NCI-H345 (cell line): ENCODE measurements at regions not wholly inside any gene's neighbourhood (a gene's known extent, or its start where the extent isn't known, plus 50 kb on each side); places are given as distances from the start of the nearest gene placed in this dataset.
A peak's percentile ranks its signal among the peaks of the same experiment; 100 is the strongest.

Experiments used
- DNase-seq: peaks from one replicate; lab custom pipeline; 2025; lab: John Stamatoyannopoulos, UW

DNA sequence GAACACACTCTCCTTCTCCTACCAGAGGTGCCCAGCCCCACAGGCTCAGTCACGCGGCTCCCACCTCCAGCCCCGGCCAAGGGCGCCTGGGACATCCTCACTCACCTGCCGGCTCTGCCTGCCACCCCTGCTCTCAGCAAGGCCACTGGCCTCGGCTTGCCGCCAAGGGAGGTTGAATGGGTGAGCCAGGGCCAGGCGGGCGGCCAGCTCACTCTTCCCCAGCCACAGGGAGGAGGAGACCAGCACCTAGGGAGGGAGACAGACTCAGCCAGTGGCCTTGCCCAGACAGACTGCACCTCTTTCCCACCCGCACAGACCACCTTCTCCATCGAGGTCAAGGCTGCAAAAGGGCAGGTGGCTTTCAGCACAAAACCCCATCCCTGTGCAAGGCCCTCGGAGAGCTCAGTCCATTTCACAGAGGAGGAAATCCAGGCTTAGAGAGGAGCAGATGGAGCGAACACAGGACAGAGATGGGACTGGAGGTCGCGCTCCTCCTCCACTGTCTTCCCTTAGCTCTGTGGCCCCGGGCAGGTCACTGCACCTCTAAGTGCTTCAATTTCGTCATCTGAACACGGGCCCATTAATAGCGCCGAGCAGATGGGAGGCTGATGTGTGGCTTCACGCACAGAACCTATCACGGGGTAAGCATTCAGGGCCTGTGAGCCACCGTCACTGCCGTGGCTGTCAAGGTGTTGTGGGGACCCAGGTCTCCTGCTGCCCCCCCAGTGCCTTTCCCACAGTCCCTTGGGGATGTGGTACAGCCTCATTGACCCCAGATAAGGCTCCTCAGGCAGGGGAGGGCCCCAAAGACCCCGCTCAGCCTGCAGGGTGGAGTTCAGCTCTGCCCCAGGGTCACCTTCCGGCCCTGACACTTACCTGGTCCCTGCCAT lies 56.1 kb downstream of the RMI2 start:
- DNase-seq: no peak

DNA sequence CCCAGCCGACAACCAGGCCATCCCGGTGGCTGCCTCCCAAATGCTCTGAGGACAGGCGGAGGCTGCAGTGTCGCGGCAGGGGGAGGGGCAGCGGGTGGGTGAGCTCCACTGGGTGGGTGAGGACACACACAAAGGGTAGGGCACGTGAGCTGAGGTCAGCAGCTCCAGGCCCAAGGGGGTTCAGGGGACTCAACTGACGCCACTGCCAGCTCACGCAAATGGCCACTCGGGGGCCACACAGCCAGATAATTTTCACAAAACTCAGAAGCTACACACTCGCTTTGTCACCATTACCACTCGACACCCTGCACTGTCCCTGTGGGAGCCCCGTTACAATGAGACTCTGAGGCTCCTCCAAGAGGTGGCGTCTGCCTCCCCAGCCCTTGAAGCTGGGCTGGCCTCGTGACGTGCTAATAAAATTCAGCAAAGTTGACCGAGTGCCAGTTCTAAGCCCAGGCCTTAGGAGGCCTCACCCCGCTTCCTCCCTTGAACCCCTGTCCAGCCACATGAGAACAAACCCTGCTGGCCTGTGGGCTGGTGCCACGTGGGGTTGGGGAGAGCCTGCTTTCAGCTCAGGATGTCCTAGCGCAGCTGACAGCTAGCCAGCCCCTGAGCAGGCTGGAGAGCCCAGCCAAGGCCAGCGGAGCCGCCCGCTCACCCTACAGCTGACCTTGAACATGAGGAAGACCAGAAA lies 56.9 kb downstream of the RMI2 start:
- DNase-seq: no peak

DNA sequence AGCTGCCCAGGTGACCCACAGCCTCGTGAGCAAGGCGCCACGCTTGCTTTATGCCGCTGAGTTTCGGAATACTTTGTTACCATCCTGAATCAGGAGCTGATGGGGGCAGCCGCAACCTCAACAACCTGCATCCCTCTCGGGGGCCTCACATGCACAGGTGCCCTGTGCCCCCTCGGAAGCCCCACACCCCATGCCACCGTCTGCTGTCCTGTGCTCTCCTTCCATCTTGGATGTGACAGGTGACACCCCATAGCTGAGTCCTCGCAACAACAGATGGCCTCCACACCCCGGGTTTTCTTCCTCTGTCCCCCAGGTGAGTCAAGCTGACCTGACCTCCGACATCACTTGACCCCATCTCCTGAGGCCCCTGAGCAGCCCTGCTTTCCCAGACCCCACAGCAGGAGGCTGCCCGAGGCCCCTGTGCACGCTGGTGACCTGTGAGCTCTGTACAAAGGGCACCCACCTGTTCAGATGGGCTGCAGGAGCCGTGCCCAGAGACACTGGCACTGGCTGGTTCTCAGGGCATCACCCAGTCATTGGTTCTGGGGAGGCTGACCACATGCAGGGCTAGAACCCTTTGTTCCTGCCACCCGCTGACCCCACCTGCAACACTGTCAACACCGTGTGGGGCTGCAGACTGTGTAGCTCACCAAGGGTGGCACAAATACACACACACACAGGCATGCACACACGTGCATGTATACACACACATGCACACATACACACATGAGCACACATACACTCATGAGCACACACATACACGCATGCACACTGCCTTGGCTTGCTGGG lies 57.7 kb downstream of the RMI2 start:
- DNase-seq: no peak

DNA sequence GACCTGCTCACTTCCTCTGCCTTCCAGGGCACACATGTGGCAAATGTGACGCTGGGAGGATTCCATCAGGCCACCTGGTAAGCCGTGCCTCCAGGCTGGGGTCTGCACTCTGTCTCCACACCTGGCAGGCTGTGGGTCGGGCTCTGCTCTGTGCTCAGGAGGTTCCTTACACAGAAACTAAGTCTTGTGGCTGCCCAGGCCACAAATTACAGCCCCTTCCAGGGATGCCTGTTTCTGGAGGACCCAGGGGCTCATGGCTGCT lies 58.2 kb downstream of the RMI2 start:
- no peak for DNase-seq

DNA sequence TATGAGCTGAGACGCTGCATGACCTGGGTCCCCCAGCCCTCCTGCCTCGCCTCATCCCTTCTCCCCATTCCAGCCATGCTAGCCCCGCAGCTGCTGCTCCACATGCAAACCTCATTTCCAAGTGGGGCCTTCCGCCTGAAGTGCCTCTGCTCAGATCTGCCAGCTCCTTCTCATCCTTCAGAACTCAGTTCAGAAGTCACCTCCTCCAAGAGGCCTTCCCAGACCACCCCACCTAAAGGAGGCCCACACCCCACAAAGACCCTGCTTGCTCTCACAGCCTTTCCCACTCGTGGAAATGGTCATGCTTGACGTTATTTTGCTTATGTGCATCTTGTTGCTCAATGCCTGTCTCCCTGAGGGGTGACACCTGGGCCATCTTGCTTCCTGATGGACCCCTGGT lies 58.7 kb downstream of the RMI2 start:
- no peak for DNase-seq

- no peak for DNase-seq
These were observed 59.3 kb downstream of the RMI2 start for GRCh38 chr16:11404603-11405002.

GRCh38 chr16:11405331-11406176 lies 60.3 kb downstream of the RMI2 start:
- DNase-seq: peak; percentile 5

- no peak for DNase-seq
These were observed 60.9 kb downstream of the RMI2 start for GRCh38 chr16:11406177-11406560.

- DNase-seq: peak; percentile 61
These were observed 62.1 kb downstream of the RMI2 start for GRCh38 chr16:11407047-11407982.

DNA sequence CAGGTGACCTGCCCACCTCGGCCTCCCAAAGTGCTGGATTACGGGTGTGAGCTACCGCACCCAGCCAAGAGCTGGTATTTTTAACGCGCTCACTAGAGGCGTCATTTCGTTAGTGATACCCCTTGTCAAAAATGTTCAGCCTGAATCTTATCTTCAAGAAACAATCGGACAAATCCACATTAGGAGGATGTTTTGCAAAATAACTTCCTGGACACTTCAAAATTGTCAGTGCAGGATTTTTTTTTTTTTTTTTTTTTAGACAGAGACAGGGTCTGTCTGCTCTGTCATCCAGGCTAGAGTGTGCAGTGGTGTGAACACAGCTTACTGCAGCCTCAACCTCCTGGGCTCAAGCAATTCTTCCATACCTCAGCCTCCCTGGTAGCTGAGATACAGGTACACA lies 63.0 kb downstream of the RMI2 start:
- DNase-seq: no peak

DNA sequence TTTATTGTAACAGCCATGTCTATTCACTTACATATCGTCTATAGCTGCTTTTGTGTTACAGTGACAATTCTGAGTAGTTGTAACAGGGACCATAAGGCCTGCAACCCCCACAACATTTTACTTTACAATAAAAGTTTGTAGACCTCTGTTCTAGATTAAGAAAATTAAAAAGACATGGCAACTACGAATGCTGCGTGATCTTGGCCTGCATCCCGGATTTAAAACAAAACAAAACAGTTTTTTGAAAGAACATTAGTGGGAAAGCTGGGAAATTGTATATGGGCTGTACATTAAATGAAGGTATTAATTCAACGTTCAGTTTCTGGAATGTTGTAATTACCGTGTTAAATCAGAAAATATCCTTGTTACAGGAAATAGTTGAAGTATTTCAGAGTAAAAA lies 64.1 kb downstream of the RMI2 start:
- no peak for DNase-seq

GRCh38 chr16:11410376-11411058 lies 65.3 kb downstream of the RMI2 start:
- peak; percentile 24 for DNase-seq

DNA sequence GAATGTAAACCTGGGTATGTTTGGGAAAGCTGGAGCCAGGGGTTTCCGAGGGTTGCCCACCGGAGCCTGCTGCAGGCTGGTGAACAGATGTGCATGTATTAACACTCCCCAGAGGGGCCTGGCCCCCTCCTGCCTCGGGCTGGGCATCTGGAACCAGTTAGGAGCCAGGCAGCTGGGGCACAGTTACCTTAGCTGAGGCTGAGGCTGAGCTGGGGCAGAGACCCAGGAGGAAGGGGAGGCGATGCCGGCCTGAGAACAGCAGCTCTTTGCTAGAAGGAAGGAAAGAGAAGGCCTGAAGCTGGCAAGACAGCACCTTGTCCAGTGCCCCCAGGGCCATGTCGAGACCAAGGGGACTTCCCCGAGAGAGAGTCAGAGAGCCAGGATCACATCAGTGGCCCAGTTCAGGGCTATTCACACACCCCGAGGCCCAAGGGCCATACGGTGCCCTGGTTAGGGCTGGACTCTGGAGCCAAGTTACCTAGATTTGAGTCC lies 65.8 kb downstream of the RMI2 start:
- no peak for DNase-seq

DNA sequence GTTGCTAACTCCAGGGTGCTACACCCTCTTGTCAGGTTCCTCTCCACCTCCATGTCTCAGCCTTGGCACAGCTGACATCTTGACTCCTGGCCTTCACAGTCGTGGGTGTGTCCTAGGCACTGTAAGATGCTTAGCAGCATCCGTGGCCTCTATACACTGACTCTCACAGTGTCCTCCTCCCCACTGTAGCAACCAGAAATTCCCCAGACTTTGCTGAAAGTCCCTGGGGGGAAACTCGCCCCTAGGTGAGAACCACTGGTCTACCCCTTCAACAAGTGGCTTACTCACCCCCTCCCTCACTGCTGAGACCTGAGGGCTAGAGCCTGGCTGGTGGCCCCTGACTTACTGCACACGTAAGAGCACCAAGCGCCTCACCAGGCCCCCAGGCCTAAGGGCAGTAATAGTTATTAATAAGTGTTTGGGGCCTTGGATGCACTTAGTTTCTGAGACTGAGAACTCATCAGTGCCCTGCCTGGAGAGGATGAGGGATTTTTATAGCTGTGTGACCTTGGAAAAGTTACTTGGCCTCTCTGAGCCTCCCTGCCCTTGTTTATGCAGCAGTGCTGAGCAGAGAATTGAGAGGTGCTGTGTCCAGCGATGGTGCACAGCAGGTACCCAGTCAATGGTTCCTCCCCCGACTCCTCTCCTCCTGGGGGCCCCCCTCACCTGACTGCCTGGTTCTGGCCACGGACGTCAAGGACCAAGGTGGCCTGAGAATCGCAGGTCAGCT lies 67.1 kb downstream of the RMI2 start:
- DNase-seq: no peak

- no peak for DNase-seq
These were observed 68.0 kb downstream of the RMI2 start for GRCh38 chr16:11412965-11413887.

DNA sequence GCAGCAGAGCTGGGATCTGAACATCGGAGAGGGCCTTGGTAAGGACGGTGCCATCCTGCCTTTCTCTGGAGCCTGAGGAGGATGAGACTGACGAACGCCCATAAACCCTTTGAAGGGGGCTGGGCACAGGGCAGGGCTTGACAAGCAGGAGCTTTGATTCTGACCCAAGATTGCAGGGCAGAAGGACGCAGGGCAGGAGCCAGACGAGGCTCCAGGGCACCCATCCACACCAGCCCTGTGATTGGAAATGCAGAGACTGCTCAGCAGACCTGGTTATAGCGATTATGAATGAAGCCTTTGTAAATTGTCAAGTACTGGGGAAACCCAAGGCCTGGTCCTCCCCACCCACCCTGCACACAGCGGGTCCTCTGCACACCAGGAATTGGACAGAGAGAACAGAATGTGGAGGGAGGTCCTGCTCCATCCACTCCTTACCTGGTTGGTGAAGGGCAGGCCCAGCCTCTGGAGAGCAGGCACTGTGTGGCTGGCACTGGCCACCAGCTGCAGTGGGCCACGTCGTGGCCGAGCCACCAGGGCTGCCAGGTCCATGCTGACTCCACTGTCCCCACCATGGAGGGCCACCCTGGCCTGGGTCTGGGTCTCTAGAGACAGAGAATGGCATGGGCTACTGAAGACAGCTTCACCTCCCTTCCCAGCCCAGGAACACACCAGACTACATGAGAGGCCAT lies 68.8 kb downstream of the RMI2 start:
- DNase-seq: no peak
